Lower leg skin (tissue), 3 donors: ENCODE measurements at regions not wholly inside any gene's neighbourhood (a gene's known extent, or its start where the extent isn't known, plus 50 kb on each side); places are given as distances from the start of the nearest gene placed in this dataset.

Experiments used
- CTCF ChIP-seq, 3 donors: fragments of 450-650 bp; IDR thresholded peaks; one replicate each; pipeline ENCODE4 v1.5.1; 2016; ENCODE audit warnings: antibody characterized with exemption in 3 of 3, mild to moderate bottlenecking in 3 of 3, moderate library complexity in 2 of 3
- POLR2A ChIP-seq, 2 donors: fragments of 450-650 bp; IDR thresholded peaks; one replicate each; pipeline ENCODE4 v1.6.1; 2016 to 2017; ENCODE audit warnings: antibody characterized with exemption in 2 of 2, mild to moderate bottlenecking in 1 of 2, moderate library complexity in 1 of 2

GRCh38 chr3:10676905-10677304 lies 139.1 kb upstream of the SLC6A11 start:
- TF ChIP-seq CTCF (IDR thresholded peaks at IDR 0.05), result no peak
- TF ChIP-seq POLR2A (IDR thresholded peaks at IDR 0.05), result no peak
